K562 (cell line): ENCODE measurements at regions not wholly inside any gene's neighbourhood (a gene's known extent, or its start where the extent isn't known, plus 50 kb on each side); places are given as distances from the start of the nearest gene placed in this dataset.

ENCODE experiments used
- ATAC-seq: fragments of 200-7000 bp; cut with Tn5 transposase; 3 replicates; pipeline ENCODE4 v1.9.1; 2020; ENCODE audit warnings: moderate library complexity
- BruUV-seq: library from RNA; stranded (reverse); fragments of 400-500 nt; replicated peaks from 2 replicates; lab custom pipeline; 2021; lab: Mats Ljungman, UMichigan
- CTCF ChIA-PET: fragments of 300-600 bp; formaldehyde crosslinking; extraction: SDS; loops from one replicate; lab custom pipeline; 2021; ENCODE audit warnings: low intra/inter-chr PET ratio; lab: Yijun Ruan, JAX
- POLR2A ChIA-PET: fragments of 300-600, 350-650 bp; sonication (Branson Sonifier 250); formaldehyde crosslinking; extraction: SDS; loops from one replicate; lab custom pipeline; 2021; ENCODE audit warnings: antibody characterized with exemption, inconsistent platforms; lab: Yijun Ruan, JAX
- DNase-seq, 4 experiments: peaks; one replicate each; pipeline versions ENCODE4 v3.0.0 to v3.0.0-alpha.2; 2011 to 2018; ENCODE audit warnings: low spot score in 3 of 4, mixed read lengths in 3 of 4; ENCODE audit errors: extremely low read depth in 1 of 4
- FAIRE-seq: peaks from 2 replicates; lab custom pipeline; 2011; peaks lifted over from hg19 to GRCh38; lab: Jason Lieb, UNC
- H2AFZ ChIP-seq: 2 replicates; pipeline ENCODE4 v1.6.0; 2011; ENCODE audit warnings: low read depth, low read length, control low read depth, inconsistent platforms
- H3K27ac ChIP-seq: fragments of 200-600 bp; 3 replicates; pipeline ENCODE4 v1.8.0; 2011; ENCODE audit warnings: low read depth, mild to moderate bottlenecking, control low read depth, inconsistent platforms, low read length, moderate library complexity, mixed read lengths; ENCODE audit errors: extremely low read depth
- H3K27me3 ChIP-seq, 2 experiments: fragments of 300-600 bp in 1 of 2; 2 replicates in 1 of 2; 3 replicates in 1 of 2; pipeline versions ENCODE4 v1.6.0 to v1.8.0; 2011; ENCODE audit warnings: inconsistent platforms in 2 of 2, low read length in 2 of 2, mild to moderate bottlenecking in 1 of 2, mixed read lengths in 1 of 2, moderate library complexity in 1 of 2; ENCODE audit not compliant: control insufficient read depth in 2 of 2, insufficient read depth in 2 of 2
- H3K36me3 ChIP-seq: fragments of 300-600 bp; 3 replicates; pipeline ENCODE4 v1.8.0; 2011; ENCODE audit warnings: mild to moderate bottlenecking, low read length, inconsistent platforms; ENCODE audit not compliant: control insufficient read depth, insufficient read depth
- H3K4me1 ChIP-seq, 2 experiments: fragments of 200-600 bp in 1 of 2; replicated peaks in 1 of 2; 2 replicates in 1 of 2; 3 replicates in 1 of 2; pipeline versions ENCODE4 v1.5.1 to v1.8.0; 2011; ENCODE audit warnings: inconsistent platforms in 2 of 2, low read length in 2 of 2, mild to moderate bottlenecking in 1 of 2, mixed read lengths in 1 of 2, moderate library complexity in 1 of 2; ENCODE audit not compliant: control insufficient read depth in 2 of 2, insufficient read depth in 2 of 2
- H3K4me2 ChIP-seq: 2 replicates; pipeline ENCODE4 v1.6.1; 2011; ENCODE audit warnings: low read length, control low read depth, inconsistent platforms, mixed read lengths; ENCODE audit not compliant: insufficient read depth
- H3K4me3 ChIP-seq: fragments of 200-600 bp; sonication (generic), shearing (Covaris generic); 2 replicates; pipeline ENCODE4 v1.5.1; 2016; ENCODE audit warnings: control low read depth, inconsistent platforms
- H3K79me2 ChIP-seq: fragments of 200-600 bp; 3 replicates; pipeline ENCODE4 v1.8.0; 2011; ENCODE audit warnings: low read length, inconsistent platforms; ENCODE audit not compliant: control insufficient read depth, insufficient read depth
- H3K9ac ChIP-seq, 2 experiments: 2 replicates each; pipeline versions ENCODE4 v1.6.0 to v1.6.1; 2011; ENCODE audit warnings: low read depth in 2 of 2, low read length in 2 of 2, control low read depth in 1 of 2, inconsistent platforms in 1 of 2, mild to moderate bottlenecking in 1 of 2, mixed read lengths in 1 of 2; ENCODE audit not compliant: insufficient read depth in 1 of 2
- H3K9me1 ChIP-seq: one replicate; pipeline ENCODE4 v1.6.0; 2011; ENCODE audit warnings: inconsistent platforms, mild to moderate bottlenecking, low read length, moderate library complexity; ENCODE audit not compliant: control insufficient read depth, insufficient read depth
- H3K9me3 ChIP-seq: replicated peaks from 2 replicates; pipeline ENCODE4 v1.5.1; 2011; ENCODE audit warnings: low read depth, low read length, inconsistent platforms; ENCODE audit not compliant: control insufficient read depth, insufficient read depth
- H4K20me1 ChIP-seq: replicated peaks from 2 replicates; pipeline ENCODE4 v1.6.1; 2011; ENCODE audit warnings: low read length, inconsistent platforms, mixed read lengths; ENCODE audit not compliant: control insufficient read depth, insufficient read depth
- ASH1L ChIP-seq: fragments of 450-650 bp; IDR thresholded peaks from 2 replicates; pipeline ENCODE4 v1.6.1; 2018; ENCODE audit warnings: borderline replicate concordance, mild to moderate bottlenecking, low read depth; ENCODE audit not compliant: partially characterized antibody
- ELF4 ChIP-seq: fragments of 450-650 bp; formaldehyde crosslinking; IDR thresholded peaks from 2 replicates; pipeline ENCODE4 v1.4.0; 2022; ENCODE audit warnings: missing genetic modification characterization
- GTF2E2 ChIP-seq: fragments of 200-800 bp; sonication (Bioruptor generic); IDR thresholded peaks from 2 replicates; pipeline ENCODE4 v1.6.1; 2016; ENCODE audit warnings: missing genetic modification characterization, missing compliant biosample characterization
- KLF13 ChIP-seq: fragments of 450-650 bp; IDR thresholded peaks from 2 replicates; pipeline ENCODE4 v1.6.1; 2016; ENCODE audit warnings: missing genetic modification characterization, low read depth, mild to moderate bottlenecking, missing compliant biosample characterization, moderate library complexity, borderline replicate concordance
- SETDB1 ChIP-seq: IDR thresholded peaks from one replicate; pipeline ENCODE4 v1.6.1; 2012; ENCODE audit warnings: low read length, control low read depth, inconsistent platforms
- ZFP30 ChIP-seq: fragments of 250-450 bp; sonication (Bioruptor Pico); IDR thresholded peaks from 2 replicates; pipeline ENCODE4 v1.8.0; 2022; ENCODE audit warnings: moderate library complexity, mild to moderate bottlenecking, inconsistent platforms, borderline replicate concordance
- ZKSCAN3 ChIP-seq: fragments of 250-450 bp; sonication (Bioruptor Pico); IDR thresholded peaks from 2 replicates; pipeline ENCODE4 v1.4.0; 2020
- ZNF165 ChIP-seq: fragments of 250-450 bp; sonication (Bioruptor Pico); IDR thresholded peaks from 2 replicates; pipeline ENCODE4 v1.4.0; 2020; ENCODE audit warnings: borderline replicate concordance
- ZNF184 ChIP-seq: sonication (generic); formaldehyde crosslinking; IDR thresholded peaks from 2 replicates; pipeline ENCODE4 v1.5.0; 2020; ENCODE audit warnings: missing genetic modification reagents
- ZNF3 ChIP-seq: fragments of 250-450 bp; sonication (Bioruptor Pico); IDR thresholded peaks from 2 replicates; pipeline ENCODE4 v1.5.0; 2021; ENCODE audit warnings: mild to moderate bottlenecking, moderate library complexity
- ZNF316 ChIP-seq: fragments of 450-650 bp; IDR thresholded peaks from 2 replicates; pipeline ENCODE4 v1.6.1; 2016
- ZNF347 ChIP-seq: fragments of 450-650 bp; formaldehyde crosslinking; IDR thresholded peaks from 2 replicates; pipeline ENCODE4 v1.4.0; 2020; ENCODE audit warnings: low read depth, mild to moderate bottlenecking, moderate library complexity
- in situ Hi-C: fragments of 300-500 bp; cut with MboI; formaldehyde crosslinking; loops from 4 replicates; pipeline ENCODE4 v1.15.0; 2018; ENCODE audit warnings: inconsistent platforms, mixed read lengths
- intact Hi-C: fragments of 100-400 bp; cut with micrococcal nuclease; formaldehyde crosslinking; loops from 2 replicates; pipeline ENCODE4 v1.14.2; 2022
- TF ChIP-seq, protein P1 (sequence below): fragments of 250-450 bp; sonication (Bioruptor Pico); IDR thresholded peaks from 2 replicates; pipeline ENCODE4 v1.6.1; 2021; ENCODE audit warnings: mild to moderate bottlenecking
- TF ChIP-seq, protein P2 (sequence below): fragments of 450-650 bp; conservative IDR thresholded peaks from 2 replicates; pipeline ENCODE4 v1.6.1; 2016; ENCODE audit warnings: missing genetic modification characterization, low read depth, mild to moderate bottlenecking, missing compliant biosample characterization, moderate library complexity
- TF ChIP-seq, protein P3 (sequence below): fragments of 450-650 bp; IDR thresholded peaks from 2 replicates; pipeline ENCODE4 v1.6.1; 2018; ENCODE audit warnings: mild to moderate bottlenecking, low read depth; ENCODE audit not compliant: partially characterized antibody

DNA sequence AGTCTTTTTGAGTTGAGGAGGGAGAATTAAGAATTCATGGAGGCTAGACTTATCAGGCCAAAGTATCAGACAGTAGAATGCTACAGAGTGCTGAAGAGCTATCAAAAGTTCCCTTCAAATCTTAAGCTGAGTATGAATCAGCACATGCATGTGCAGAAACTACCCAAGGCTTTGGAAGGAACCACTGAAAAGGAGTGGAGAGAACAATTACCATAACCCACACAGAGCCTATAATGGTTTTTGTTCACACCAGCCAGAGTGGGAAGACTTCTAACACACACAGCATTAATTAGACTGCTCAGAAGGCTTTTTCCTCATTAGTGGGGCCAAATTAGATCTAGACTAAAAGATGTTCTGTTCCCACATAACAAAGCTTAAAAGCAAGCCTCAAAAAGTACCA lies 83.7 kb upstream of the SLC6A11 start:
- no peak overlapping the region for H3K9ac ChIP-seq
- in situ Hi-C loops (loop anchor here (25.0 kb wide), 1 partner anchor 895 kb away; the partner anchor contains the start of gene RPUSD3), intact Hi-C loops (no loop called here)
- H3K4me3 ChIP-seq, result no peak overlapping the region
- DNase-seq, result no peak
- H3K36me3 ChIP-seq, result no peaks in the 10 kb centered on the region
- H3K9me3 ChIP-seq, result no peaks in the 10 kb centered on the region
- H3K79me2 ChIP-seq, result no peaks in the 10 kb centered on the region
- ChIA-PET CTCF (no interaction called here), POLR2A (interaction anchor here (0.6 kb wide), 1 partner anchor 1110 kb away, joined by 3 read pairs; no protein-coding TSS in a partner anchor)
- H2AFZ ChIP-seq, result no peak overlapping the region
- FAIRE-seq, result no peak
- ATAC-seq, result no peak
- H3K27ac ChIP-seq, result no peak overlapping the region
- H3K27me3 ChIP-seq, result no peaks in the 10 kb centered on the region
- TF ChIP-seq, protein P1, sequence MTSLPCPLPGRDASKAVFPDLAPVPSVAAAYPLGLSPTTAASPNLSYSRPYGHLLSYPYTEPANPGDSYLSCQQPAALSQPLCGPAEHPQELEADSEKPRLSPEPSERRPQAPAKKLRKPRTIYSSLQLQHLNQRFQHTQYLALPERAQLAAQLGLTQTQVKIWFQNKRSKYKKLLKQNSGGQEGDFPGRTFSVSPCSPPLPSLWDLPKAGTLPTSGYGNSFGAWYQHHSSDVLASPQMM (CRISPR knock-in tag), result no peak
- TF ChIP-seq ZNF316 (no peak), SETDB1 (no peak), GTF2E2 (no peak), ZKSCAN3 (CRISPR knock-in tag) (no peak), ZFP30 (CRISPR knock-in tag) (no peak), KLF13 (tag) (no peak)
- no peak overlapping the region for H3K4me2 ChIP-seq
- H3K9me1 ChIP-seq, result no peaks in the 10 kb centered on the region
- H3K4me1 ChIP-seq, result no peaks in the 10 kb centered on the region
- no peaks in the 10 kb centered on the region for H4K20me1 ChIP-seq
- no TSS peak for BruUV-seq

DNA sequence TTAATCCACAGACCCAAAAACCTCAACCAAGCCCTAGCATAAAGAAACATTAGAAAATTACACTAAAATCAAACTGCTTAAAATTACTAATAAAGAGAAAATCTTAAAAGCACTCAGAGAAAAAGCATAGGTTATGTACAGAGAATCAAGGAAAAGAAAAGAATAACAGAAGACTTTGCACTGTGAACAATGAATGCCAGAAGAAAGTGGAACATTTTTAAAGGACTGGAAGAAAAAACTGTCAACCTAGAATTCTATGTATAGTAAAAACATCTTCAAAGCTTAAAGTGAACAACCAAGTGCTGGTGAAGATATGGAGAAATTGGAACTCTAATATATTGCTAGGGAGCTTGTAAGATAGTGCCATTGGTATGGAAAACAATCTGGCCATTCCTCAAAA lies 82.7 kb upstream of the SLC6A11 start:
- Histone ChIP-seq H3K36me3 (no peaks in the 10 kb centered on the region), H3K4me2 (no peak overlapping the region), H2AFZ (no peak overlapping the region), H3K9me3 (no peaks in the 10 kb centered on the region), H3K4me3 (no peak overlapping the region), H3K79me2 (no peaks in the 10 kb centered on the region), H3K9ac (no peak overlapping the region), H3K27ac (no peak overlapping the region), H3K9me1 (no peaks in the 10 kb centered on the region), H4K20me1 (no peaks in the 10 kb centered on the region), H3K27me3 (peaks cover 0 to 3% of the 10 kb centered on the region in 2 experiments; a peak in 1 of 5 replicates), H3K4me1 (no peaks in the 10 kb centered on the region)
- ATAC-seq, result no peak
- intact Hi-C loops, result no loop called here
- POLR2A ChIA-PET, result no interaction called here
- DNase-seq, result no peak
- CTCF ChIA-PET, result interaction anchor here (0.7 kb wide), 1 partner anchor 9 kb away, joined by 3 read pairs; no protein-coding TSS in a partner anchor
- FAIRE-seq, result no peak
- BruUV-seq, result no TSS peak
- in situ Hi-C loops, result loop anchor here (25.0 kb wide), 1 partner anchor 896 kb away; the partner anchor contains the start of gene RPUSD3
- no peak for TF ChIP-seq ZNF347 (CRISPR knock-in tag)
- no peak for TF ChIP-seq ZNF165 (CRISPR knock-in tag)
- TF ChIP-seq ASH1L, result no peak
- TF ChIP-seq, protein P2, sequence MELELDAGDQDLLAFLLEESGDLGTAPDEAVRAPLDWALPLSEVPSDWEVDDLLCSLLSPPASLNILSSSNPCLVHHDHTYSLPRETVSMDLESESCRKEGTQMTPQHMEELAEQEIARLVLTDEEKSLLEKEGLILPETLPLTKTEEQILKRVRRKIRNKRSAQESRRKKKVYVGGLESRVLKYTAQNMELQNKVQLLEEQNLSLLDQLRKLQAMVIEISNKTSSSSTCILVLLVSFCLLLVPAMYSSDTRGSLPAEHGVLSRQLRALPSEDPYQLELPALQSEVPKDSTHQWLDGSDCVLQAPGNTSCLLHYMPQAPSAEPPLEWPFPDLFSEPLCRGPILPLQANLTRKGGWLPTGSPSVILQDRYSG (tag), result no peak
- TF ChIP-seq, protein P3, sequence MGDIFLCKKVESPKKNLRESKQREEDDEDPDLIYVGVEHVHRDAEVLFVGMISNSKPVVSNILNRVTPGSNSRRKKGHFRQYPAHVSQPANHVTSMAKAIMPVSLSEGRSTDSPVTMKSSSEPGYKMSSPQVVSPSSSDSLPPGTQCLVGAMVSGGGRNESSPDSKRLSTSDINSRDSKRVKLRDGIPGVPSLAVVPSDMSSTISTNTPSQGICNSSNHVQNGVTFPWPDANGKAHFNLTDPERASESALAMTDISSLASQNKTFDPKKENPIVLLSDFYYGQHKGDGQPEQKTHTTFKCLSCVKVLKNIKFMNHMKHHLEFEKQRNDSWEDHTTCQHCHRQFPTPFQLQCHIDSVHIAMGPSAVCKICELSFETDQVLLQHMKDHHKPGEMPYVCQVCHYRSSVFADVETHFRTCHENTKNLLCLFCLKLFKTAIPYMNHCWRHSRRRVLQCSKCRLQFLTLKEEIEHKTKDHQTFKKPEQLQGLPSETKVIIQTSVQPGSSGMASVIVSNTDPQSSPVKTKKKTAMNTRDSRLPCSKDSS, result peak; percentile 31
- TF ChIP-seq ZNF3 (CRISPR knock-in tag), result no peak
- no peak for TF ChIP-seq ZNF184 (CRISPR knock-in tag)
- no peak for TF ChIP-seq ELF4 (CRISPR knock-in tag)
